HCT116 (cell line): ENCODE measurements at regions not wholly inside any gene's neighbourhood (a gene's known extent, or its start where the extent isn't known, plus 50 kb on each side); places are given as distances from the start of the nearest gene placed in this dataset.
A peak's percentile ranks its signal among the peaks of the same experiment; 100 is the strongest.

Experiments
- ATAC-seq: fragments of 200-7000 bp; cut with Tn5 transposase; 2 replicates; pipeline ENCODE4 v1.9.1; 2020; ENCODE audit warnings: mild to moderate bottlenecking, moderate library complexity
- BruUV-seq: library from RNA; stranded (reverse); fragments of 400-500 nt; replicated peaks from 2 replicates; lab custom pipeline; 2021; lab: Mats Ljungman, UMichigan
- CTCF ChIA-PET: fragments of 300-600 bp; sonication (Branson Sonifier 250); formaldehyde crosslinking; loops from one replicate; lab custom pipeline; 2021; ENCODE audit warnings: antibody characterized with exemption; lab: Charles Lee
- POLR2A ChIA-PET: fragments of 300-600, 350-600 bp; sonication (Branson Sonifier 250); formaldehyde crosslinking; loops from one replicate; lab custom pipeline; 2021; ENCODE audit warnings: antibody characterized with exemption; lab: Charles Lee
- RAD21 ChIA-PET, 2 experiments: fragments of 300-600 bp; sonication (Branson Sonifier 250); formaldehyde crosslinking; loops; one replicate each; lab custom pipeline; 2023; ENCODE audit warnings: low total read pairs in 2 of 2; ENCODE audit not compliant: uncharacterized antibody in 2 of 2, unreplicated experiment in 2 of 2, low non-redundant PET in 1 of 2; lab: Charles Lee
- DNase-seq: peaks from one replicate; pipeline ENCODE4 v3.0.0-alpha.2; 2010; ENCODE audit warnings: low read depth, low spot score
- H2AFZ ChIP-seq: fragments of 200-600 bp; shearing (Covaris generic), sonication (generic); 2 replicates; pipeline ENCODE4 v1.6.1; 2017; ENCODE audit warnings: low read depth, mixed run types, mixed read lengths, antibody characterized with exemption, low read length; ENCODE audit not compliant: poor library complexity, severe bottlenecking
- H3K27ac ChIP-seq: 2 replicates; pipeline ENCODE4 v1.5.1; 2012; ENCODE audit warnings: low read depth, low read length
- H3K27me3 ChIP-seq: fragments of 200-600 bp; sonication (generic); 2 replicates; pipeline ENCODE4 v1.6.1; 2016; ENCODE audit warnings: mixed run types, low read length, mixed read lengths; ENCODE audit not compliant: insufficient read depth
- H3K36me3 ChIP-seq, 2 experiments: fragments of 200-500 bp in 1 of 2; fragments of 200-600 bp in 1 of 2; sonication (Bioruptor generic) in 1 of 2; sonication (generic) in 1 of 2; 2 replicates each; pipeline versions ENCODE4 v1.5.1 to v1.6.1; 2014 to 2016; ENCODE audit warnings: low read length in 2 of 2, inconsistent platforms in 1 of 2, mixed read lengths in 1 of 2, mixed run types in 1 of 2; ENCODE audit not compliant: insufficient read depth in 2 of 2, control insufficient read depth in 1 of 2
- H3K4me1 ChIP-seq, 2 experiments: fragments of 200-600 bp in 1 of 2; sonication (generic) in 1 of 2; 2 replicates each; pipeline versions ENCODE4 v1.5.1 to v1.6.1; 2012 to 2017; ENCODE audit warnings: low read length in 2 of 2, inconsistent platforms in 1 of 2, mild to moderate bottlenecking in 1 of 2, mixed read lengths in 1 of 2, mixed run types in 1 of 2, moderate library complexity in 1 of 2; ENCODE audit not compliant: insufficient read depth in 2 of 2, control insufficient read depth in 1 of 2
- H3K4me2 ChIP-seq: fragments of 200-600 bp; sonication (generic); 2 replicates; pipeline ENCODE4 v1.6.1; 2017; ENCODE audit warnings: mixed run types, low read length, mixed read lengths
- H3K4me3 ChIP-seq, 2 experiments: fragments of 200-600 bp in 1 of 2; sonication (generic) in 1 of 2; replicated peaks in 1 of 2; 2 replicates each; pipeline ENCODE4 v1.5.1; 2011 to 2016; ENCODE audit warnings: low read length in 2 of 2, control low read depth in 1 of 2, low read depth in 1 of 2, mild to moderate bottlenecking in 1 of 2, mixed read lengths in 1 of 2, mixed run types in 1 of 2
- H3K79me2 ChIP-seq: fragments of 200-600 bp; sonication (generic); 2 replicates; pipeline ENCODE4 v1.6.1; 2017; ENCODE audit warnings: mild to moderate bottlenecking, mixed run types, low read length, moderate library complexity, mixed read lengths; ENCODE audit not compliant: insufficient read depth
- H3K9ac ChIP-seq: fragments of 200-600 bp; sonication (generic); 2 replicates; pipeline ENCODE4 v1.6.1; 2016; ENCODE audit warnings: low read length, mixed read lengths
- H3K9me2 ChIP-seq: fragments of 200-600 bp; sonication (generic), shearing (Covaris generic); 2 replicates; pipeline ENCODE4 v1.6.1; 2017; ENCODE audit warnings: mixed run types, mild to moderate bottlenecking, moderate library complexity; ENCODE audit not compliant: insufficient read depth
- H3K9me3 ChIP-seq, 2 experiments: fragments of 200-500 bp in 1 of 2; fragments of 200-600 bp in 1 of 2; sonication (Bioruptor generic) in 1 of 2; sonication (generic) in 1 of 2; 2 replicates each; pipeline ENCODE4 v1.6.1; 2014 to 2017; ENCODE audit warnings: low read length in 2 of 2, mixed read lengths in 2 of 2, inconsistent platforms in 1 of 2, low read depth in 1 of 2, mild to moderate bottlenecking in 1 of 2, mixed run types in 1 of 2, moderate library complexity in 1 of 2; ENCODE audit not compliant: control insufficient read depth in 1 of 2, insufficient read depth in 1 of 2
- H4K20me1 ChIP-seq: fragments of 200-600 bp; sonication (generic), shearing (Covaris generic); 2 replicates; pipeline ENCODE4 v1.6.1; 2017; ENCODE audit warnings: mixed run types, mild to moderate bottlenecking, moderate library complexity; ENCODE audit not compliant: insufficient read depth
- CBX3 ChIP-seq: IDR thresholded peaks from 2 replicates; pipeline ENCODE4 v1.6.1; 2012; ENCODE audit warnings: low read depth
- CEBPB ChIP-seq: IDR thresholded peaks from 2 replicates; pipeline ENCODE4 v1.6.1; 2012; ENCODE audit warnings: low read depth
- EGR1 ChIP-seq: IDR thresholded peaks from 2 replicates; pipeline ENCODE4 v1.6.1; 2012; ENCODE audit warnings: low read depth
- EZH2 ChIP-seq: fragments of 200-600 bp; sonication (generic); IDR thresholded peaks from 2 replicates; pipeline ENCODE4 v1.6.1; 2017; ENCODE audit warnings: antibody characterized with exemption, mixed run types
- EZH2phosphoT487 ChIP-seq: fragments of 200-600 bp; IDR thresholded peaks from 2 replicates; pipeline ENCODE4 v1.6.1; 2018; ENCODE audit warnings: antibody characterized with exemption, borderline replicate concordance
- JUND ChIP-seq: IDR thresholded peaks from 2 replicates; pipeline ENCODE4 v1.6.1; 2012
- POLR2AphosphoS5 ChIP-seq: IDR thresholded peaks from 2 replicates; pipeline ENCODE4 v1.6.1; 2011; ENCODE audit warnings: mild to moderate bottlenecking, low read depth, low read length, moderate library complexity
- RAD21 ChIP-seq: IDR thresholded peaks from 2 replicates; pipeline ENCODE4 v1.6.1; 2012; ENCODE audit warnings: low read depth, mild to moderate bottlenecking
- SRF ChIP-seq: IDR thresholded peaks from 2 replicates; pipeline ENCODE4 v1.6.1; 2012; ENCODE audit warnings: low read depth
- YY1 ChIP-seq: IDR thresholded peaks from 2 replicates; pipeline ENCODE4 v1.6.1; 2011; ENCODE audit warnings: low read length, low read depth, moderate library complexity, mild to moderate bottlenecking; ENCODE audit not compliant: insufficient replicate concordance; ENCODE audit errors: extremely low read depth
- ZFX ChIP-seq: fragments of 450-650 bp; IDR thresholded peaks from 2 replicates; pipeline ENCODE4 v1.6.1; 2017
- ZNF274 ChIP-seq: fragments of 200-500 bp; sonication (Bioruptor generic); IDR thresholded peaks from 2 replicates; pipeline ENCODE4 v1.6.1; 2014; ENCODE audit warnings: mild to moderate bottlenecking, low read depth, low read length, inconsistent platforms
- intact Hi-C: fragments of 100-400 bp; cut with micrococcal nuclease; formaldehyde crosslinking; loops from 2 replicates; pipeline ENCODE4 v1.10.0; 2022
- TF ChIP-seq, protein P1 (sequence below), 3 experiments: fragments of 200-600 bp in 1 of 3; sonication (generic) in 1 of 3; IDR thresholded peaks in 2 of 3; conservative IDR thresholded peaks in 1 of 3; 2 replicates each; pipeline ENCODE4 v1.5.1; 2012 to 2017; ENCODE audit warnings: low read depth in 2 of 3, low read length in 2 of 3, antibody characterized with exemption in 1 of 3, borderline replicate concordance in 1 of 3, control low read depth in 1 of 3, mild to moderate bottlenecking in 1 of 3, mixed read lengths in 1 of 3, mixed run types in 1 of 3, moderate library complexity in 1 of 3; ENCODE audit not compliant: insufficient read depth in 1 of 3

DNA sequence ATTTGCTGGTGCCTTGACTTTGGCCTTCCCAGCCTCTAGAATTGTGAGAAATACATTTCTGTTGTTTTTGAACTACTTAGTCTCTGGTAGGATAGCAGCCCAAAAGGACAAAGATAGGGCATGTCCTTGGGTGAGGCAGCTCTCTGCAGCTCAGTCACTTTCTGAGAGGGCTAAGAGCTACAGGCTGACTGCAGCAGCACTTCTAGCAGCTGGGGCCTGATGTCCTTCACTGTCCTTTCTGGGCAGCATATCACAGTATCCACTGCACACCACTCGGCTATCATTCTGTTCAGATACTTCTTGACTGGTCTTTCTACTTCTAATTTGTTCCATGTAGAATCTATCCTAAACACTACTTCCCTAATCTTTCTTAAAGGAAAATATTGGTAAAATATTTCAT, 68.5 kb upstream of the CLDN10 start:
- no peak overlapping the region for H3K27ac ChIP-seq
- TF ChIP-seq EGR1 = no peak
- TF ChIP-seq CBX3 = no peak
- TF ChIP-seq EZH2 = no peak
- TF ChIP-seq YY1 = no peak
- TF ChIP-seq ZNF274 = no peak
- no peak for TF ChIP-seq POLR2AphosphoS5
- TF ChIP-seq, all 23 proteins: peak for 0
- Histone ChIP-seq H3K36me3 (no peaks in the 10 kb centered on the region), H3K79me2 (no peaks in the 10 kb centered on the region), H3K9me3 (no peaks in the 10 kb centered on the region; a peak in 1 of 4 replicates), H4K20me1 (no peaks in the 10 kb centered on the region), H2AFZ (no peak overlapping the region), H3K27me3 (no peaks in the 10 kb centered on the region), H3K4me1 (peaks cover 5 to 6% of the 10 kb centered on the region in 2 experiments; a peak in 2 of 4 replicates), H3K4me3 (no peak overlapping the region), H3K9me2 (no peaks in the 10 kb centered on the region), H3K9ac (no peak overlapping the region), H3K4me2 (no peak overlapping the region)
- RAD21 ChIA-PET = no interaction called here
- CTCF ChIA-PET = interaction anchor here (1.5 kb wide), 1 partner anchor 80 kb away, joined by 3 read pairs; no protein-coding TSS in a partner anchor
- POLR2A ChIA-PET = no interaction called here
- intact Hi-C loops = no loop called here
- no peak for DNase-seq
- ATAC-seq = no peak
- no TSS peak for BruUV-seq

DNA sequence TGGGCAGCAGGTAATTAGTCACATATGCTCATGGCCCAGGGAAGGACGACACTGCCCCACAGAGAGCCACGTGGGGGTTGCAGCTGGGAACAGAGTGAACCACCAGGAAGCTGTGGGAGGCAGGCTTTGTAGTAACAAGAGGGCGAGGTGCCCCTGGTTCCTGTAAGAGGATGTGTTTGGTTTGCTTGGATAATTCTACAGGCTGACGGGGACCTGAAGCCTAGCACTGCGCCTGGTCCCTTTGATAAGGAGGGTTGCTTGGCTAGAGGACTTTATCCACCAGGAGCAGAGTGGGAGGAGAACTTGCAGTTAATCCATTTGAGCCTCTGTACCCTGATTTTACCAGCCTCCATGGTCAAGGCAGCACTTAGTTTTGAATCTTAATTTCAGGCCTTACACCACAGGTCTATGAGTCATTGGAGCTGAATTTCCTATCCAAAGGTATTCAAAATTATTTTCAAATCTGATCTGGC, 67.4 kb upstream of the CLDN10 start:
- POLR2A ChIA-PET = no interaction called here
- no peak overlapping the region for H3K9ac ChIP-seq
- no peaks in the 10 kb centered on the region for H3K27me3 ChIP-seq
- no peaks in the 10 kb centered on the region for H3K79me2 ChIP-seq
- H3K4me1 ChIP-seq = peaks cover 5 to 6% of the 10 kb centered on the region in 2 experiments; a peak in 2 of 4 replicates
- H3K27ac ChIP-seq = no peak overlapping the region
- no peaks in the 10 kb centered on the region; a peak in 1 of 4 replicates for H3K9me3 ChIP-seq
- TF ChIP-seq SRF (no peak), ZNF274 (no peak), RAD21 (peak; percentile 12; the same call in 1 of the 2 replicates), EZH2phosphoT487 (no peak), ZFX (no peak), CEBPB (no peak), JUND (no peak)
- TF ChIP-seq, protein P1, sequence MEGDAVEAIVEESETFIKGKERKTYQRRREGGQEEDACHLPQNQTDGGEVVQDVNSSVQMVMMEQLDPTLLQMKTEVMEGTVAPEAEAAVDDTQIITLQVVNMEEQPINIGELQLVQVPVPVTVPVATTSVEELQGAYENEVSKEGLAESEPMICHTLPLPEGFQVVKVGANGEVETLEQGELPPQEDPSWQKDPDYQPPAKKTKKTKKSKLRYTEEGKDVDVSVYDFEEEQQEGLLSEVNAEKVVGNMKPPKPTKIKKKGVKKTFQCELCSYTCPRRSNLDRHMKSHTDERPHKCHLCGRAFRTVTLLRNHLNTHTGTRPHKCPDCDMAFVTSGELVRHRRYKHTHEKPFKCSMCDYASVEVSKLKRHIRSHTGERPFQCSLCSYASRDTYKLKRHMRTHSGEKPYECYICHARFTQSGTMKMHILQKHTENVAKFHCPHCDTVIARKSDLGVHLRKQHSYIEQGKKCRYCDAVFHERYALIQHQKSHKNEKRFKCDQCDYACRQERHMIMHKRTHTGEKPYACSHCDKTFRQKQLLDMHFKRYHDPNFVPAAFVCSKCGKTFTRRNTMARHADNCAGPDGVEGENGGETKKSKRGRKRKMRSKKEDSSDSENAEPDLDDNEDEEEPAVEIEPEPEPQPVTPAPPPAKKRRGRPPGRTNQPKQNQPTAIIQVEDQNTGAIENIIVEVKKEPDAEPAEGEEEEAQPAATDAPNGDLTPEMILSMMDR (IDR thresholded peaks at IDR 0.05 in 2 of 3, conservative IDR thresholded peaks at IDR 0.05 in 1 of 3; ENCODE audit: borderline replicate concordance in 1 of 3, insufficient read depth in 1 of 3, low read depth in 2 of 3, low read length in 2 of 3) = peak in 1 of 3 experiments; percentile 25; a peak in 1 of 6 replicates
- TF ChIP-seq, all 23 proteins: peak for 2
- ATAC-seq (peak; percentile 80), DNase-seq (no peak)
- Histone ChIP-seq H3K4me3 (no peak overlapping the region), H2AFZ (no peak overlapping the region), H3K9me2 (no peaks in the 10 kb centered on the region), H4K20me1 (no peaks in the 10 kb centered on the region), H3K4me2 (no peak overlapping the region), H3K36me3 (no peaks in the 10 kb centered on the region)
- RAD21 ChIA-PET = no interaction called here
- intact Hi-C loops = no loop called here
- BruUV-seq = no TSS peak
- CTCF ChIA-PET = interaction anchor here (0.6 to 1.9 kb wide), 4 partner anchors 9 to 81 kb away, joined by 3 to 5 read pairs (median 4); no protein-coding TSS in a partner anchor
